GM06990 (cell line): ENCODE measurements at regions not wholly inside any gene's neighbourhood (a gene's known extent, or its start where the extent isn't known, plus 50 kb on each side); places are given as distances from the start of the nearest gene placed in this dataset.

Experiments
- DNase-seq: peaks from one replicate; pipeline ENCODE4 v3.0.0-alpha.2; 2011; ENCODE audit not compliant: insufficient read length; ENCODE audit errors: extremely low read depth
- H3K27me3 ChIP-seq: replicated peaks from 2 replicates; pipeline ENCODE4 v1.6.0; 2011; ENCODE audit warnings: low read length; ENCODE audit not compliant: control insufficient read depth, insufficient read depth
- H3K36me3 ChIP-seq: 2 replicates; pipeline ENCODE4 v1.5.1; 2011; ENCODE audit warnings: low read length; ENCODE audit not compliant: control insufficient read depth, insufficient read depth
- H3K4me3 ChIP-seq: replicated peaks from 2 replicates; pipeline ENCODE4 v1.5.1; 2011; ENCODE audit warnings: low read depth, mild to moderate bottlenecking, control low read depth, low read length
- TF ChIP-seq, protein P1 (sequence below): IDR thresholded peaks from 2 replicates; pipeline ENCODE4 v1.5.1; 2011; ENCODE audit warnings: low read length, control low read depth, mild to moderate bottlenecking, inconsistent platforms; ENCODE audit not compliant: insufficient read depth, poor library complexity, severe bottlenecking

DNA sequence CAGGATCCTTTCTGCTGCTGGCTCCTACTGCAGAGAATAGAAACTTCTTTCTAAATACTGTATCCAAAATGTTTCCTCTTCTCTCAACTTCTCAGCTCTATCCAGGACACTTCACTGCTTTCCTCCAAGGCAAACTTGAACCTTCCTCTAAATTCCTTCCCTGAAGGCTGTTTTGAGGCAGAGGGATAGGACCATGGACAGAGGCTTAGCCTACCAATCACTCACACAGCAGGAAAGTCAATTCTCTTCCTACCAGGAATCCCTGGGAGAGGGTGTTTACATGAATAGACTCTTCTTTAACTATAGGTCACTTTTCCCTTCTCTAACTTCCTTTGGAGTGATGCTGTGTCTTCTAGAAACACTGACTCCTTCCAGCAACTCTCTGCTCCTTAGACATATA is 115.6 kb upstream of the MKLN1 start:
- no peak for DNase-seq
- TF ChIP-seq, protein P1, sequence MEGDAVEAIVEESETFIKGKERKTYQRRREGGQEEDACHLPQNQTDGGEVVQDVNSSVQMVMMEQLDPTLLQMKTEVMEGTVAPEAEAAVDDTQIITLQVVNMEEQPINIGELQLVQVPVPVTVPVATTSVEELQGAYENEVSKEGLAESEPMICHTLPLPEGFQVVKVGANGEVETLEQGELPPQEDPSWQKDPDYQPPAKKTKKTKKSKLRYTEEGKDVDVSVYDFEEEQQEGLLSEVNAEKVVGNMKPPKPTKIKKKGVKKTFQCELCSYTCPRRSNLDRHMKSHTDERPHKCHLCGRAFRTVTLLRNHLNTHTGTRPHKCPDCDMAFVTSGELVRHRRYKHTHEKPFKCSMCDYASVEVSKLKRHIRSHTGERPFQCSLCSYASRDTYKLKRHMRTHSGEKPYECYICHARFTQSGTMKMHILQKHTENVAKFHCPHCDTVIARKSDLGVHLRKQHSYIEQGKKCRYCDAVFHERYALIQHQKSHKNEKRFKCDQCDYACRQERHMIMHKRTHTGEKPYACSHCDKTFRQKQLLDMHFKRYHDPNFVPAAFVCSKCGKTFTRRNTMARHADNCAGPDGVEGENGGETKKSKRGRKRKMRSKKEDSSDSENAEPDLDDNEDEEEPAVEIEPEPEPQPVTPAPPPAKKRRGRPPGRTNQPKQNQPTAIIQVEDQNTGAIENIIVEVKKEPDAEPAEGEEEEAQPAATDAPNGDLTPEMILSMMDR: no peak
- Histone ChIP-seq H3K4me3 (no peak overlapping the region), H3K27me3 (no peaks in the 10 kb centered on the region), H3K36me3 (no peaks in the 10 kb centered on the region)

DNA sequence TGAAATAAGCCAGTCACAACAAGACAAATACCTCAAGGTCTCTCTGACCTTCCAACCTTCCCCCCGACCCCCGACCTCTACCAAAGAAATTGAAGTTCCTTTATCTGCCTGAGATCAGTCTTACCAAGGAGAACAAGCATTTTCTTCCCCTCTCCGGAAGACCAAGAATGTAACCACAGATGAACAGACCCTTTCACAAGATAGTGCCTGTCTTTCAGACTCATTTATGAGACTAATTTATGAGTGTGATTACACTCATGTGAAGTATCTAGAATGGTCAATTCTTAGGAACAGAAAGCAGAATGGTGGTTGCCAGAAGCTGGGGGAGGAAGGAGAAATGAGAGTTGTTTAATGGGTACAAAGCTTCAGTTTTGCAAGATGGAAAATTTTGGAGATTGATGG is 108.9 kb upstream of the MKLN1 start:
- Histone ChIP-seq H3K27me3 (no peaks in the 10 kb centered on the region), H3K4me3 (no peak overlapping the region), H3K36me3 (no peaks in the 10 kb centered on the region)
- TF ChIP-seq, protein P1: no peak
- no peak for DNase-seq

DNA sequence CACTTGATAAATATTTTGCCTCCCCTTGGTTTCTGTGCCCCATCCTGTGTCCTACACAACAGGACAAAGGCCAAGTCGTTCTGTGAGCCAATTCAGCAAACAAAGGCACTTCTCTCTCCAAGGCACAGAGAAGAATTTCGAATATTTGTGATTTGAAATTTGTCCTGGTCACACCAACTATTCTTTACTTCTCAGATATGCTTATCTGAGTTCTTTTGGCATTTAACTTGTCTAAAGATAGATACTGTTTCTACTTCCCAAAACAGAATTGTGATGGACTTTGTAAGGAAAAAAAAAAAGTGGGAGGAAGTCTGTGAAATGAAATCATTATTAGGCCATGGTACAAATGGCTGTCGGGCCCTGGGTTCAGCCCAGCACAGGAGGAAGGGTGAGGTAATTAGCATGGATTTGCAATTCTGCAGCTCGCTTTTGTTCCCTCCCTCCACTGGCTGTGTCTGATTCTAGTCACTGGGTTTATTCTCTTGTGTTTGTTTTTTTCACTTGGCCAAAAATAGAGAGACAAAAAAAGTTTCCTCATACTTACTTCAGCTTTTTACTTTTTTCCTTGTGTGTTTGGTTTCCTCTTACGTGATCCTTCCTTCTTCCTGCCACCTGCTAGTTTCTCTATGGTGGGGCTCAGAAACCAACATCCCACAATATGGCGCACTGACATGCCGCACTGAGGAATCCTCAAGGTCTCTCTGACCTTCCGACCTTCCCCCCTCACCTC is 108.2 kb upstream of the MKLN1 start:
- TF ChIP-seq, protein P1: no peak
- Histone ChIP-seq H3K36me3 (no peaks in the 10 kb centered on the region), H3K4me3 (0 out of 2 replicates have a peak overlapping the region, but pooled peaks have one; percentile 5), H3K27me3 (no peaks in the 10 kb centered on the region)
- DNase-seq: peak; percentile 43

DNA sequence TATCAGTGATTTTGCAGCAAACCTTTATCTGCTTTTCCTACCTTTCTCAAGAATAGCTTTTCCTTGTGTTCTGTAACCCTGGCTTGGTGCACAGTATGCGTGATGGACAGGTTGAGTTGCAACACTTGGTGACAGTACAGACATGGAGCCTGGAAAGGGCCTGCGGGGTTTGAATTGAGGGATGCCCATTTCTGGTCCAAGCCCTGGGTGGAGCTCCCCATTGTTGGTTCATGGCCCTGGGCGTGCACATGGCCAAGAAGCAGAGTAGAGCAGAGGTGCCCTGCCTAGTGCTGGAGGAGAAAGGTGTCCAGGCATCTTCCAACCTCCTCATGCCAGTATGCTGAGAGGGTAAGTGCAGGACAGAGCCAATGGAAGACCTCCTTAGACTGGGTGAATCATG is 106.6 kb upstream of the MKLN1 start:
- TF ChIP-seq, protein P1: no peak
- no peak overlapping the region for H3K4me3 ChIP-seq
- no peaks in the 10 kb centered on the region for H3K36me3 ChIP-seq
- no peak for DNase-seq
- no peaks in the 10 kb centered on the region for H3K27me3 ChIP-seq

DNA sequence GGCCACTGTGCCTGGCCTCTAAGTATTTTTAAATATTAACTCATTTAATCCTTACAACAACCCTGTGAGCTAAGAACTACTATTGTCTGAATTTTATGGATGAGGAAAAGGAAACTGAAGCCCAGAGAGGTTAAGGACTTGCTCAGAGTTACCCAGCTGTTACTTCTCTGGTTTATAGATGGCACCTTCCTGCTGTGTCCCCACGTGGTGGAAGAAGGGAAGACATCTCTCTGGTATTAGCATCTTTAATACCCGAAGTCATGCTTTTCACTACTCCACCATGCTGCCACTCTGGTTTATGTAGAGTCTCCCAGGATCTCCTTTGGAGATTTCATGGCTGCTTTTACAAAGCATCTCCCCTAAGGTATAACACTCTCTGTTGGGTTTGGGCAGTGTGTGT is 105.5 kb upstream of the MKLN1 start:
- no peaks in the 10 kb centered on the region for H3K36me3 ChIP-seq
- TF ChIP-seq, protein P1: peak; percentile 32
- DNase-seq: no peak
- no peak overlapping the region for H3K4me3 ChIP-seq
- H3K27me3 ChIP-seq: no peaks in the 10 kb centered on the region

DNA sequence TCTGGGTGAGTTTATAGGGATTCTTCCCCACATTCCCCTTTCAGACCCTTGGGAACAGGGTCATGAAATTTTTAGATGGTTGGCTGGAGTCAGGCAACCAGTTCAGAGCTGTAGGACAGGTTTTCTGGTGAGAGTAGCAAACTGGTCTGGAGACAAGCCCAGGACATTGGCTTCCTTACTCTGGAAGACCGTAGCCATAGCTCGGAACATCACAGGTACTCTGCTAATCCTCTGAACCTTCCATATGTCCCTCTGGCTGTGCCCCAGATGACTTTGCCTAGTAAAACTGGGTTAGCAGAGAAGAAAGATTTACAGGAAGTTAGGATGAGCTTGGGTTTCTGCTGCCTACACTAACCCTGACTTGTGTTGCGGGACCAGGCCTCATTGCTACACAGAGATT is 104.5 kb upstream of the MKLN1 start:
- Histone ChIP-seq H3K27me3 (no peaks in the 10 kb centered on the region), H3K4me3 (no peak overlapping the region), H3K36me3 (no peaks in the 10 kb centered on the region)
- TF ChIP-seq, protein P1: no peak
- DNase-seq: no peak
